Neural cell (in vitro differentiated cells): ENCODE measurements at regions not wholly inside any gene's neighbourhood (a gene's known extent, or its start where the extent isn't known, plus 50 kb on each side); places are given as distances from the start of the nearest gene placed in this dataset.

Experiments
- EP300 ChIP-seq: fragments of 450-650 bp; conservative IDR thresholded peaks from 2 replicates; pipeline ENCODE4 v1.6.1; 2014; ENCODE audit warnings: antibody characterized with exemption, mild to moderate bottlenecking, moderate library complexity; ENCODE audit not compliant: poor library complexity, severe bottlenecking
- EZH2 ChIP-seq: fragments of 200-600, 300-800 bp; shearing (Covaris generic), sonication (generic); IDR thresholded peaks from 2 replicates; pipeline ENCODE4 v1.6.1; 2014; ENCODE audit warnings: antibody characterized with exemption, low read length, borderline replicate concordance, mild to moderate bottlenecking; ENCODE audit not compliant: insufficient read depth, poor library complexity, severe bottlenecking
- MXI1 ChIP-seq: fragments of 450-650 bp; conservative IDR thresholded peaks from 2 replicates; pipeline ENCODE4 v1.6.1; 2014; ENCODE audit warnings: antibody characterized with exemption, mild to moderate bottlenecking; ENCODE audit not compliant: poor library complexity, severe bottlenecking
- POLR2AphosphoS5 ChIP-seq: IDR thresholded peaks from 2 replicates; pipeline ENCODE4 v1.6.1; 2012
- RAD21 ChIP-seq: fragments of 450-650 bp; conservative IDR thresholded peaks from 2 replicates; pipeline ENCODE4 v1.6.1; 2014; ENCODE audit warnings: antibody characterized with exemption, mild to moderate bottlenecking, moderate library complexity
- TAF1 ChIP-seq: IDR thresholded peaks from 2 replicates; pipeline ENCODE4 v1.6.1; 2012; ENCODE audit warnings: low read depth
- TF ChIP-seq, protein P1 (sequence below): IDR thresholded peaks from 2 replicates; pipeline ENCODE4 v1.6.1; 2012; ENCODE audit warnings: borderline replicate concordance
- TF ChIP-seq, protein P2 (sequence below): fragments of 450-650 bp; IDR thresholded peaks from 2 replicates; pipeline ENCODE4 v1.5.1; 2014; ENCODE audit warnings: antibody characterized with exemption, mild to moderate bottlenecking, moderate library complexity; ENCODE audit not compliant: poor library complexity, severe bottlenecking

DNA sequence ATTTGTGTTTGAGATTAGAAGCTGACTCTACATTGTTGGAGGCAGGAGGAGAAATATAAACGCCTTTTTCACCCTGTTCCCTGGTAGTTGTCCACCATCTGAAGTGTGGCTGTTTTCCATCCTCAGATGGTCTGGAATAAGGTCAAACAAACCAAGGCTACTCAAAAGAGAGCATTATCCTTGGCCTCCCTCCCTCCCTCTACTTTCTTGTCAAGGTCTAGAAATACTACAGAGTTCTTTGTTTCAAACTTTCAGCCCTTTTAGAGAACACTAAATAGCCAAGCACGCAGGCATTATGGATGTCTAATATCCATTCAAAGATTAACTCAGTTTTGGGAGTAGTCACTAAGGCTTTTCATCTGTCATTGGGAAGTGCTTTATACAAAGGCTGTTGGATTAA lies 215.8 kb upstream of the ITGA4 start:
- TF ChIP-seq TAF1 (no peak), POLR2AphosphoS5 (no peak), RAD21 (no peak), EP300 (no peak), EZH2 (no peak), MXI1 (no peak)
- TF ChIP-seq, protein P1, sequence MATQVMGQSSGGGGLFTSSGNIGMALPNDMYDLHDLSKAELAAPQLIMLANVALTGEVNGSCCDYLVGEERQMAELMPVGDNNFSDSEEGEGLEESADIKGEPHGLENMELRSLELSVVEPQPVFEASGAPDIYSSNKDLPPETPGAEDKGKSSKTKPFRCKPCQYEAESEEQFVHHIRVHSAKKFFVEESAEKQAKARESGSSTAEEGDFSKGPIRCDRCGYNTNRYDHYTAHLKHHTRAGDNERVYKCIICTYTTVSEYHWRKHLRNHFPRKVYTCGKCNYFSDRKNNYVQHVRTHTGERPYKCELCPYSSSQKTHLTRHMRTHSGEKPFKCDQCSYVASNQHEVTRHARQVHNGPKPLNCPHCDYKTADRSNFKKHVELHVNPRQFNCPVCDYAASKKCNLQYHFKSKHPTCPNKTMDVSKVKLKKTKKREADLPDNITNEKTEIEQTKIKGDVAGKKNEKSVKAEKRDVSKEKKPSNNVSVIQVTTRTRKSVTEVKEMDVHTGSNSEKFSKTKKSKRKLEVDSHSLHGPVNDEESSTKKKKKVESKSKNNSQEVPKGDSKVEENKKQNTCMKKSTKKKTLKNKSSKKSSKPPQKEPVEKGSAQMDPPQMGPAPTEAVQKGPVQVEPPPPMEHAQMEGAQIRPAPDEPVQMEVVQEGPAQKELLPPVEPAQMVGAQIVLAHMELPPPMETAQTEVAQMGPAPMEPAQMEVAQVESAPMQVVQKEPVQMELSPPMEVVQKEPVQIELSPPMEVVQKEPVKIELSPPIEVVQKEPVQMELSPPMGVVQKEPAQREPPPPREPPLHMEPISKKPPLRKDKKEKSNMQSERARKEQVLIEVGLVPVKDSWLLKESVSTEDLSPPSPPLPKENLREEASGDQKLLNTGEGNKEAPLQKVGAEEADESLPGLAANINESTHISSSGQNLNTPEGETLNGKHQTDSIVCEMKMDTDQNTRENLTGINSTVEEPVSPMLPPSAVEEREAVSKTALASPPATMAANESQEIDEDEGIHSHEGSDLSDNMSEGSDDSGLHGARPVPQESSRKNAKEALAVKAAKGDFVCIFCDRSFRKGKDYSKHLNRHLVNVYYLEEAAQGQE = no peak
- TF ChIP-seq, protein P2, sequence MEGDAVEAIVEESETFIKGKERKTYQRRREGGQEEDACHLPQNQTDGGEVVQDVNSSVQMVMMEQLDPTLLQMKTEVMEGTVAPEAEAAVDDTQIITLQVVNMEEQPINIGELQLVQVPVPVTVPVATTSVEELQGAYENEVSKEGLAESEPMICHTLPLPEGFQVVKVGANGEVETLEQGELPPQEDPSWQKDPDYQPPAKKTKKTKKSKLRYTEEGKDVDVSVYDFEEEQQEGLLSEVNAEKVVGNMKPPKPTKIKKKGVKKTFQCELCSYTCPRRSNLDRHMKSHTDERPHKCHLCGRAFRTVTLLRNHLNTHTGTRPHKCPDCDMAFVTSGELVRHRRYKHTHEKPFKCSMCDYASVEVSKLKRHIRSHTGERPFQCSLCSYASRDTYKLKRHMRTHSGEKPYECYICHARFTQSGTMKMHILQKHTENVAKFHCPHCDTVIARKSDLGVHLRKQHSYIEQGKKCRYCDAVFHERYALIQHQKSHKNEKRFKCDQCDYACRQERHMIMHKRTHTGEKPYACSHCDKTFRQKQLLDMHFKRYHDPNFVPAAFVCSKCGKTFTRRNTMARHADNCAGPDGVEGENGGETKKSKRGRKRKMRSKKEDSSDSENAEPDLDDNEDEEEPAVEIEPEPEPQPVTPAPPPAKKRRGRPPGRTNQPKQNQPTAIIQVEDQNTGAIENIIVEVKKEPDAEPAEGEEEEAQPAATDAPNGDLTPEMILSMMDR = no peak
